ENCODE measurements at regions not wholly inside any gene's neighbourhood (a gene's known extent, or its start where the extent isn't known, plus 50 kb on each side); places are given as distances from the start of the nearest gene placed in this dataset.

DNA sequence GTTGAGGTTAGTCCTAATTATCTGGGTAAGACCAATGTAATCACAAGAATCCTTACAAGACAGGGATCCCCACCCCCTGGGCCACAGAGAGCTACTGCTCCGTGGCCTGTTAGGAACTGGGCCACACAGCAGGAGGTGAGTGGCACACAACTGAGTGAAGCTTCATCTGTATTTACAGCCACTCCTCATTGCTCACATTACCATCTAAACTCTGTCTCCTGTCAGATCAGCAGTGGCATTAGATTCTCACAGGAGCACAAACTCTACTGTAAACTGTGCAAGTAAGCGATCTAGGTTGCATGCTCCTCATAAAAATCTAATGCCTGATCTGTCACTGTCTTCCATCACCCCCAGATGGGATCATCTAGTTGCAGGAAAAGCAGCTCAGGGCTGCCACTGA, 58.5 kb upstream of the CRBN start:
- no peaks in the 10 kb centered on the region for H3K27me3 ChIP-seq (ENCODE audit: control insufficient read depth in 2 of 2, insufficient read depth in 2 of 2, low read length in 2 of 2)

GRCh38 chr3:3232251-3232650, 52.8 kb upstream of the CRBN start:
- Histone ChIP-seq H3K27ac (ENCODE audit: low read depth in 1 of 2, low read length in 2 of 2) (no peak overlapping the region), H3K4me2 (replicated peaks; ENCODE audit: extremely low read depth, low read length, poor library complexity, severe bottlenecking) (no peak overlapping the region), H3K4me1 (ENCODE audit: control insufficient read depth in 1 of 2, insufficient read depth in 2 of 2, low read length in 2 of 2) (no peaks in the 10 kb centered on the region), H3K9me3 (replicated peaks in 1 of 2; ENCODE audit: control insufficient read depth in 1 of 2, insufficient read depth in 1 of 2, low read length in 2 of 2) (peaks cover 7 to 27% of the 10 kb centered on the region in 2 donors), H3K79me2 (ENCODE audit: insufficient read depth, low read length) (no peaks in the 10 kb centered on the region), H2AFZ (ENCODE audit: insufficient read depth, low read depth, low read length, poor library complexity, severe bottlenecking) (no peak overlapping the region), H3K4me3 (replicated peaks in 1 of 3; ENCODE audit: low read depth in 2 of 3, low read length in 3 of 3) (no peak overlapping the region), H3K36me3 (replicated peaks in 1 of 2; ENCODE audit: control insufficient read depth in 1 of 2, insufficient read depth in 2 of 2, low read length in 2 of 2) (no peaks in the 10 kb centered on the region), H3K9ac (ENCODE audit: insufficient read depth, low read length, poor library complexity, severe bottlenecking) (no peak overlapping the region), H4K20me1 (ENCODE audit: insufficient read depth, low read length) (no peaks in the 10 kb centered on the region), H3K27me3 (ENCODE audit: control insufficient read depth in 2 of 2, insufficient read depth in 2 of 2, low read length in 2 of 2) (no peaks in the 10 kb centered on the region)
- H3K27me3 Mint-ChIP-seq (ENCODE audit: low read depth in 3 of 3) = no peaks in the 10 kb centered on the region
- H3K4me3 Mint-ChIP-seq = no peak overlapping the region
- intact Hi-C loops (cut with micrococcal nuclease) = no loop called here
- TF ChIP-seq, protein P1, sequence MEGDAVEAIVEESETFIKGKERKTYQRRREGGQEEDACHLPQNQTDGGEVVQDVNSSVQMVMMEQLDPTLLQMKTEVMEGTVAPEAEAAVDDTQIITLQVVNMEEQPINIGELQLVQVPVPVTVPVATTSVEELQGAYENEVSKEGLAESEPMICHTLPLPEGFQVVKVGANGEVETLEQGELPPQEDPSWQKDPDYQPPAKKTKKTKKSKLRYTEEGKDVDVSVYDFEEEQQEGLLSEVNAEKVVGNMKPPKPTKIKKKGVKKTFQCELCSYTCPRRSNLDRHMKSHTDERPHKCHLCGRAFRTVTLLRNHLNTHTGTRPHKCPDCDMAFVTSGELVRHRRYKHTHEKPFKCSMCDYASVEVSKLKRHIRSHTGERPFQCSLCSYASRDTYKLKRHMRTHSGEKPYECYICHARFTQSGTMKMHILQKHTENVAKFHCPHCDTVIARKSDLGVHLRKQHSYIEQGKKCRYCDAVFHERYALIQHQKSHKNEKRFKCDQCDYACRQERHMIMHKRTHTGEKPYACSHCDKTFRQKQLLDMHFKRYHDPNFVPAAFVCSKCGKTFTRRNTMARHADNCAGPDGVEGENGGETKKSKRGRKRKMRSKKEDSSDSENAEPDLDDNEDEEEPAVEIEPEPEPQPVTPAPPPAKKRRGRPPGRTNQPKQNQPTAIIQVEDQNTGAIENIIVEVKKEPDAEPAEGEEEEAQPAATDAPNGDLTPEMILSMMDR (IDR thresholded peaks at IDR 0.05) = no peak
- DNase-seq = no peak
- H3K4me1 Mint-ChIP-seq = no peaks in the 10 kb centered on the region
- no peak overlapping the region for H3K27ac Mint-ChIP-seq
- H3K9me3 Mint-ChIP-seq = peaks cover 5 to 18% (median 6%) of the 10 kb centered on the region in 7 donors
- H3K36me3 Mint-ChIP-seq = no peaks in the 10 kb centered on the region

More for the DNA sequence above, 58.5 kb upstream of the CRBN start:
- Mint-ChIP-seq H3K4me3 (no peak overlapping the region), H3K9me3 (peaks cover 0 to 4% (median 2%) of the 10 kb centered on the region in 7 donors), H3K4me1 (no peaks in the 10 kb centered on the region), H3K27ac (no peak overlapping the region), H3K27me3 (ENCODE audit: low read depth in 3 of 3) (peaks cover 0 to 2% (median 0%) of the 10 kb centered on the region in 3 donors), H3K36me3 (no peaks in the 10 kb centered on the region)
- Histone ChIP-seq H3K36me3 (replicated peaks in 1 of 2; ENCODE audit: control insufficient read depth in 1 of 2, insufficient read depth in 2 of 2, low read length in 2 of 2) (no peaks in the 10 kb centered on the region), H4K20me1 (ENCODE audit: insufficient read depth, low read length) (no peaks in the 10 kb centered on the region), H3K79me2 (ENCODE audit: insufficient read depth, low read length) (no peaks in the 10 kb centered on the region), H3K4me3 (replicated peaks in 1 of 3; ENCODE audit: low read depth in 2 of 3, low read length in 3 of 3) (no peak overlapping the region), H3K9ac (ENCODE audit: insufficient read depth, low read length, poor library complexity, severe bottlenecking) (no peak overlapping the region), H2AFZ (ENCODE audit: insufficient read depth, low read depth, low read length, poor library complexity, severe bottlenecking) (no peak overlapping the region), H3K27ac (ENCODE audit: low read depth in 1 of 2, low read length in 2 of 2) (no peak overlapping the region), H3K9me3 (replicated peaks in 1 of 2; ENCODE audit: control insufficient read depth in 1 of 2, insufficient read depth in 1 of 2, low read length in 2 of 2) (peaks cover 3% of the 10 kb centered on the region in 2 donors), H3K4me2 (replicated peaks; ENCODE audit: extremely low read depth, low read length, poor library complexity, severe bottlenecking) (no peak overlapping the region), H3K4me1 (ENCODE audit: control insufficient read depth in 1 of 2, insufficient read depth in 2 of 2, low read length in 2 of 2) (no peaks in the 10 kb centered on the region)
- no peak for DNase-seq
- TF ChIP-seq, protein P1 (IDR thresholded peaks at IDR 0.05) = no peak
- intact Hi-C loops (cut with micrococcal nuclease) = no loop called here
- 88% methylated on average over 1 of the region's 2 CpGs for WGBS (ENCODE audit: insufficient coverage)
